Transverse colon (tissue), 4 donors: ENCODE measurements at regions not wholly inside any gene's neighbourhood (a gene's known extent, or its start where the extent isn't known, plus 50 kb on each side); places are given as distances from the start of the nearest gene placed in this dataset.

ENCODE experiments used
- CTCF ChIP-seq, 5 experiments: fragments of 200-600 bp in 3 of 5; fragments of 450-650 bp in 2 of 5; sonication (generic) in 3 of 5; IDR thresholded peaks; 1 replicate in 2 of 5; 2 replicates in 3 of 5; pipeline ENCODE4 v1.5.1; 2016 to 2017; ENCODE audit warnings: antibody characterized with exemption in 5 of 5, inconsistent platforms in 3 of 5, mild to moderate bottlenecking in 2 of 5, moderate library complexity in 1 of 5
- POLR2A ChIP-seq: fragments of 450-650 bp; IDR thresholded peaks from one replicate; pipeline ENCODE4 v1.6.1; 2016; ENCODE audit warnings: antibody characterized with exemption, mild to moderate bottlenecking, moderate library complexity
- POLR2AphosphoS5 ChIP-seq, 3 donors: sonication (generic); formaldehyde crosslinking; IDR thresholded peaks; one replicate each; pipeline ENCODE4 v1.6.1; 2016; ENCODE audit warnings: antibody characterized with exemption in 3 of 3

DNA sequence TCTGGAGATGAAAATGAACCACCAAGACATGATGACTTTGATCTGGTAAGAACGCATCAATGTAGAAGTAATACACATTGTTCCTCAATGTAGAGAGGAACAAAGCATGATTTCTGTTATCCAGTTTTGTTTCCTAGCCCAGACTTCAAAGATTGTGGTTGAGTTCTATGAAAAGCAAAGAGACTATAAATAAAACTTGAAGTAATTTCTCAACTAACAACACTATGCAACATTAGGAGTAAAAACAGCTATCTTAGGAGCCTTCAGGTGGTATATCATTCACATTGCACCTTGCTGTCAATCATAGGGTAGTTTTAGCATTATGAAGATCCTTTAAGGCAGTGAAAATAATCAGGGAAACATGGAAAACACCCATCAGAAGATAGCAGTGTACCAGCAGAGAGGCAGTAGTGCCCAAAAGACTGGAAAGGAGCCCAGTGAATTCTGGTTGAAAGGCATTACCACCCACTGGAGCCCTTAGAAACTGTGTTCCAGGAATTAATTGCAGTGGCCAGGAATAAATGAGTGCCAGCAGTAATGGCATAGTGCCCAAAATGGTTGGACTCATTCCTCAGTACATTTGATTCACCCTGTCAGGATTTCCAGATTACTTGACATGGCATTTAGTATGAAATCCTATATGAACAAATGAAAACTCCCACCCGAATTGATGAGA is 300.7 kb upstream of the CXXC4 start:
- TF ChIP-seq CTCF (IDR thresholded peaks at IDR 0.05) (no peak), POLR2A (no peak), POLR2AphosphoS5 (IDR thresholded peaks at IDR 0.05) (no peak)
